GM23338 (cell line): ENCODE measurements at regions not wholly inside any gene's neighbourhood (a gene's known extent, or its start where the extent isn't known, plus 50 kb on each side); places are given as distances from the start of the nearest gene placed in this dataset.

Source experiments
- ATAC-seq: fragments of 200-7000 bp; cut with Tn5 transposase; 3 replicates; pipeline ENCODE4 v1.9.1; 2020
- DNase-seq: peaks from one replicate; pipeline ENCODE4 v3.0.0-alpha.2; 2015; ENCODE audit warnings: low spot score
- H2AFZ ChIP-seq: fragments of 200-600 bp; sonication (generic); 2 replicates; pipeline ENCODE4 v1.8.0; 2016; ENCODE audit warnings: antibody characterized with exemption, mild to moderate bottlenecking, moderate library complexity
- H3F3A ChIP-seq: fragments of 200-600 bp; sonication (generic); replicated peaks from 2 replicates; pipeline ENCODE4 v1.8.0; 2017; ENCODE audit warnings: antibody characterized with exemption, mixed run types, low read depth
- H3K27ac ChIP-seq: fragments of 200-600 bp; sonication (generic); 2 replicates; pipeline ENCODE4 v1.6.1; 2016; ENCODE audit warnings: low read depth
- H3K27me3 ChIP-seq: fragments of 200-600 bp; sonication (generic); 2 replicates; pipeline ENCODE4 v1.8.0; 2016; ENCODE audit warnings: mild to moderate bottlenecking, mixed run types, moderate library complexity; ENCODE audit not compliant: insufficient read depth
- H3K36me3 ChIP-seq: fragments of 200-600 bp; sonication (generic); 2 replicates; pipeline ENCODE4 v1.8.0; 2016; ENCODE audit warnings: mild to moderate bottlenecking; ENCODE audit not compliant: insufficient read depth
- H3K4me1 ChIP-seq: fragments of 200-600 bp; sonication (generic); 2 replicates; pipeline ENCODE4 v1.8.0; 2016; ENCODE audit warnings: mild to moderate bottlenecking, moderate library complexity; ENCODE audit not compliant: insufficient read depth
- H3K4me2 ChIP-seq: fragments of 200-600 bp; sonication (generic); 2 replicates; pipeline ENCODE4 v1.7.1; 2017; ENCODE audit warnings: mixed run types
- H3K4me3 ChIP-seq: fragments of 200-600 bp; sonication (generic); 2 replicates; pipeline ENCODE4 v1.6.1; 2016; ENCODE audit warnings: mixed run types
- H3K79me2 ChIP-seq: fragments of 200-600 bp; sonication (generic); replicated peaks from 2 replicates; pipeline ENCODE4 v1.8.0; 2017; ENCODE audit warnings: mild to moderate bottlenecking; ENCODE audit not compliant: insufficient read depth
- H3K9me2 ChIP-seq: fragments of 200-600 bp; sonication (generic); 2 replicates; pipeline ENCODE4 v1.8.0; 2017; ENCODE audit not compliant: insufficient read depth
- H4K20me1 ChIP-seq: fragments of 200-600 bp; sonication (generic); replicated peaks from 2 replicates; pipeline ENCODE4 v1.8.0; 2017; ENCODE audit warnings: mild to moderate bottlenecking; ENCODE audit not compliant: insufficient read depth
- H3K27ac Mint-ChIP-seq: 2 replicates; pipeline ENCODE4 v1.8.0; 2020; ENCODE audit warnings: inconsistent platforms, mild to moderate bottlenecking, moderate library complexity, mixed read lengths
- H3K27me3 Mint-ChIP-seq: 3 replicates; pipeline ENCODE4 v1.8.0; 2022; ENCODE audit warnings: low read depth, mild to moderate bottlenecking, moderate library complexity, mixed read lengths, inconsistent platforms; ENCODE audit not compliant: insufficient read depth, poor library complexity
- H3K36me3 Mint-ChIP-seq: 3 replicates; pipeline ENCODE4 v1.8.0; 2021; ENCODE audit warnings: low read depth, mild to moderate bottlenecking, inconsistent platforms, moderate library complexity, mixed read lengths
- H3K4me1 Mint-ChIP-seq: 3 replicates; pipeline ENCODE4 v1.8.0; 2020; ENCODE audit warnings: mild to moderate bottlenecking, inconsistent platforms, mixed read lengths
- H3K4me3 Mint-ChIP-seq: 3 replicates; pipeline ENCODE4 v1.8.0; 2021; ENCODE audit warnings: moderate library complexity, mild to moderate bottlenecking, inconsistent platforms, mixed read lengths
- H3K9me3 Mint-ChIP-seq: 3 replicates; pipeline ENCODE4 v1.8.0; 2020; ENCODE audit warnings: moderate library complexity, mild to moderate bottlenecking, inconsistent platforms, mixed read lengths
- CREB1 ChIP-seq: fragments of 250-450 bp; sonication (Bioruptor Pico); IDR thresholded peaks from 2 replicates; pipeline ENCODE4 v1.5.0; 2020; ENCODE audit warnings: low read depth, mild to moderate bottlenecking, moderate library complexity
- EZH2 ChIP-seq: fragments of 200-600 bp; sonication (generic); IDR thresholded peaks from one replicate; pipeline ENCODE4 v1.8.0; 2017; ENCODE audit warnings: antibody characterized with exemption, mild to moderate bottlenecking, low read depth; ENCODE audit not compliant: unreplicated experiment
- EZH2phosphoT487 ChIP-seq: fragments of 200-600 bp; sonication (generic); IDR thresholded peaks from one replicate; pipeline ENCODE4 v1.8.1; 2018; ENCODE audit warnings: antibody characterized with exemption; ENCODE audit not compliant: unreplicated experiment
- JUNB ChIP-seq: IDR thresholded peaks from one replicate; pipeline ENCODE4 v1.6.1; 2016; ENCODE audit warnings: antibody characterized with exemption; ENCODE audit not compliant: unreplicated experiment
- NANOG ChIP-seq: IDR thresholded peaks from 2 replicates; pipeline ENCODE4 v1.6.1; 2016; ENCODE audit warnings: antibody characterized with exemption, borderline replicate concordance
- POLR2AphosphoS5 ChIP-seq: IDR thresholded peaks from 2 replicates; pipeline ENCODE4 v1.6.1; 2016; ENCODE audit warnings: antibody characterized with exemption, low read depth
- STAT1 ChIP-seq: IDR thresholded peaks from one replicate; pipeline ENCODE4 v1.6.1; 2016; ENCODE audit warnings: antibody characterized with exemption; ENCODE audit not compliant: unreplicated experiment
- ZNF114 ChIP-seq: fragments of 250-450 bp; sonication (Bioruptor Pico); IDR thresholded peaks from 2 replicates; pipeline ENCODE4 v1.5.0; 2020; ENCODE audit warnings: mild to moderate bottlenecking, moderate library complexity
- ZNF331 ChIP-seq: fragments of 250-450 bp; sonication (Bioruptor Pico); IDR thresholded peaks from 2 replicates; pipeline ENCODE4 v1.5.0; 2020; ENCODE audit warnings: low read depth, mild to moderate bottlenecking, moderate library complexity
- TF ChIP-seq, protein P1 (sequence below): IDR thresholded peaks from one replicate; pipeline ENCODE4 v1.6.1; 2018; ENCODE audit warnings: antibody characterized with exemption; ENCODE audit not compliant: unreplicated experiment
- TF ChIP-seq, protein P2 (sequence below): IDR thresholded peaks from 2 replicates; pipeline ENCODE4 v1.6.1; 2016; ENCODE audit warnings: antibody characterized with exemption
- TF ChIP-seq, protein P3 (sequence below), 2 experiments: fragments of 200-600 bp in 1 of 2; sonication (generic) in 1 of 2; conservative IDR thresholded peaks; 2 replicates each; pipeline versions ENCODE4 v1.5.1 to v1.6.1; 2016 to 2017; ENCODE audit warnings: antibody characterized with exemption in 2 of 2, low read depth in 2 of 2, mild to moderate bottlenecking in 2 of 2, moderate library complexity in 1 of 2
- TF ChIP-seq, protein P4 (sequence below): fragments of 250-450 bp; sonication (Bioruptor Pico); IDR thresholded peaks from 2 replicates; pipeline ENCODE4 v1.5.0; 2020; ENCODE audit warnings: mild to moderate bottlenecking, moderate library complexity

GRCh38 chr12:42868291-42868690 is 278.7 kb upstream of the PRICKLE1 start:
- H3K4me1 Mint-ChIP-seq, result peaks cover 4% of the 10 kb centered on the region; the same call in 1 of the 3 replicates
- no peak overlapping the region for H3K27ac Mint-ChIP-seq
- Histone ChIP-seq H3K4me2 (no peak overlapping the region), H3K4me1 (no peaks in the 10 kb centered on the region), H3K36me3 (no peaks in the 10 kb centered on the region), H3K27me3 (no peaks in the 10 kb centered on the region), H3K4me3 (no peak overlapping the region), H2AFZ (no peak overlapping the region), H4K20me1 (no peaks in the 10 kb centered on the region), H3K79me2 (no peaks in the 10 kb centered on the region), H3K9me2 (no peaks in the 10 kb centered on the region), H3K27ac (no peak overlapping the region), H3F3A (no peaks in the 10 kb centered on the region)
- no peaks in the 10 kb centered on the region for H3K27me3 Mint-ChIP-seq
- ATAC-seq (no peak), DNase-seq (no peak)
- H3K36me3 Mint-ChIP-seq, result no peaks in the 10 kb centered on the region
- TF ChIP-seq ZNF114 (CRISPR knock-in tag) (no peak), CREB1 (CRISPR knock-in tag) (no peak), POLR2AphosphoS5 (no peak), EZH2phosphoT487 (no peak), STAT1 (no peak), ZNF331 (CRISPR knock-in tag) (no peak), EZH2 (no peak), NANOG (no peak), JUNB (no peak)
- TF ChIP-seq, protein P1, sequence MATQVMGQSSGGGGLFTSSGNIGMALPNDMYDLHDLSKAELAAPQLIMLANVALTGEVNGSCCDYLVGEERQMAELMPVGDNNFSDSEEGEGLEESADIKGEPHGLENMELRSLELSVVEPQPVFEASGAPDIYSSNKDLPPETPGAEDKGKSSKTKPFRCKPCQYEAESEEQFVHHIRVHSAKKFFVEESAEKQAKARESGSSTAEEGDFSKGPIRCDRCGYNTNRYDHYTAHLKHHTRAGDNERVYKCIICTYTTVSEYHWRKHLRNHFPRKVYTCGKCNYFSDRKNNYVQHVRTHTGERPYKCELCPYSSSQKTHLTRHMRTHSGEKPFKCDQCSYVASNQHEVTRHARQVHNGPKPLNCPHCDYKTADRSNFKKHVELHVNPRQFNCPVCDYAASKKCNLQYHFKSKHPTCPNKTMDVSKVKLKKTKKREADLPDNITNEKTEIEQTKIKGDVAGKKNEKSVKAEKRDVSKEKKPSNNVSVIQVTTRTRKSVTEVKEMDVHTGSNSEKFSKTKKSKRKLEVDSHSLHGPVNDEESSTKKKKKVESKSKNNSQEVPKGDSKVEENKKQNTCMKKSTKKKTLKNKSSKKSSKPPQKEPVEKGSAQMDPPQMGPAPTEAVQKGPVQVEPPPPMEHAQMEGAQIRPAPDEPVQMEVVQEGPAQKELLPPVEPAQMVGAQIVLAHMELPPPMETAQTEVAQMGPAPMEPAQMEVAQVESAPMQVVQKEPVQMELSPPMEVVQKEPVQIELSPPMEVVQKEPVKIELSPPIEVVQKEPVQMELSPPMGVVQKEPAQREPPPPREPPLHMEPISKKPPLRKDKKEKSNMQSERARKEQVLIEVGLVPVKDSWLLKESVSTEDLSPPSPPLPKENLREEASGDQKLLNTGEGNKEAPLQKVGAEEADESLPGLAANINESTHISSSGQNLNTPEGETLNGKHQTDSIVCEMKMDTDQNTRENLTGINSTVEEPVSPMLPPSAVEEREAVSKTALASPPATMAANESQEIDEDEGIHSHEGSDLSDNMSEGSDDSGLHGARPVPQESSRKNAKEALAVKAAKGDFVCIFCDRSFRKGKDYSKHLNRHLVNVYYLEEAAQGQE, result no peak
- TF ChIP-seq, protein P2, sequence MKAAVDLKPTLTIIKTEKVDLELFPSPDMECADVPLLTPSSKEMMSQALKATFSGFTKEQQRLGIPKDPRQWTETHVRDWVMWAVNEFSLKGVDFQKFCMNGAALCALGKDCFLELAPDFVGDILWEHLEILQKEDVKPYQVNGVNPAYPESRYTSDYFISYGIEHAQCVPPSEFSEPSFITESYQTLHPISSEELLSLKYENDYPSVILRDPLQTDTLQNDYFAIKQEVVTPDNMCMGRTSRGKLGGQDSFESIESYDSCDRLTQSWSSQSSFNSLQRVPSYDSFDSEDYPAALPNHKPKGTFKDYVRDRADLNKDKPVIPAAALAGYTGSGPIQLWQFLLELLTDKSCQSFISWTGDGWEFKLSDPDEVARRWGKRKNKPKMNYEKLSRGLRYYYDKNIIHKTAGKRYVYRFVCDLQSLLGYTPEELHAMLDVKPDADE, result no peak
- TF ChIP-seq, protein P3, sequence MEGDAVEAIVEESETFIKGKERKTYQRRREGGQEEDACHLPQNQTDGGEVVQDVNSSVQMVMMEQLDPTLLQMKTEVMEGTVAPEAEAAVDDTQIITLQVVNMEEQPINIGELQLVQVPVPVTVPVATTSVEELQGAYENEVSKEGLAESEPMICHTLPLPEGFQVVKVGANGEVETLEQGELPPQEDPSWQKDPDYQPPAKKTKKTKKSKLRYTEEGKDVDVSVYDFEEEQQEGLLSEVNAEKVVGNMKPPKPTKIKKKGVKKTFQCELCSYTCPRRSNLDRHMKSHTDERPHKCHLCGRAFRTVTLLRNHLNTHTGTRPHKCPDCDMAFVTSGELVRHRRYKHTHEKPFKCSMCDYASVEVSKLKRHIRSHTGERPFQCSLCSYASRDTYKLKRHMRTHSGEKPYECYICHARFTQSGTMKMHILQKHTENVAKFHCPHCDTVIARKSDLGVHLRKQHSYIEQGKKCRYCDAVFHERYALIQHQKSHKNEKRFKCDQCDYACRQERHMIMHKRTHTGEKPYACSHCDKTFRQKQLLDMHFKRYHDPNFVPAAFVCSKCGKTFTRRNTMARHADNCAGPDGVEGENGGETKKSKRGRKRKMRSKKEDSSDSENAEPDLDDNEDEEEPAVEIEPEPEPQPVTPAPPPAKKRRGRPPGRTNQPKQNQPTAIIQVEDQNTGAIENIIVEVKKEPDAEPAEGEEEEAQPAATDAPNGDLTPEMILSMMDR (conservative IDR thresholded peaks at IDR 0.05; ENCODE audit: low read depth in 2 of 2), result no peak
- TF ChIP-seq, protein P4, sequence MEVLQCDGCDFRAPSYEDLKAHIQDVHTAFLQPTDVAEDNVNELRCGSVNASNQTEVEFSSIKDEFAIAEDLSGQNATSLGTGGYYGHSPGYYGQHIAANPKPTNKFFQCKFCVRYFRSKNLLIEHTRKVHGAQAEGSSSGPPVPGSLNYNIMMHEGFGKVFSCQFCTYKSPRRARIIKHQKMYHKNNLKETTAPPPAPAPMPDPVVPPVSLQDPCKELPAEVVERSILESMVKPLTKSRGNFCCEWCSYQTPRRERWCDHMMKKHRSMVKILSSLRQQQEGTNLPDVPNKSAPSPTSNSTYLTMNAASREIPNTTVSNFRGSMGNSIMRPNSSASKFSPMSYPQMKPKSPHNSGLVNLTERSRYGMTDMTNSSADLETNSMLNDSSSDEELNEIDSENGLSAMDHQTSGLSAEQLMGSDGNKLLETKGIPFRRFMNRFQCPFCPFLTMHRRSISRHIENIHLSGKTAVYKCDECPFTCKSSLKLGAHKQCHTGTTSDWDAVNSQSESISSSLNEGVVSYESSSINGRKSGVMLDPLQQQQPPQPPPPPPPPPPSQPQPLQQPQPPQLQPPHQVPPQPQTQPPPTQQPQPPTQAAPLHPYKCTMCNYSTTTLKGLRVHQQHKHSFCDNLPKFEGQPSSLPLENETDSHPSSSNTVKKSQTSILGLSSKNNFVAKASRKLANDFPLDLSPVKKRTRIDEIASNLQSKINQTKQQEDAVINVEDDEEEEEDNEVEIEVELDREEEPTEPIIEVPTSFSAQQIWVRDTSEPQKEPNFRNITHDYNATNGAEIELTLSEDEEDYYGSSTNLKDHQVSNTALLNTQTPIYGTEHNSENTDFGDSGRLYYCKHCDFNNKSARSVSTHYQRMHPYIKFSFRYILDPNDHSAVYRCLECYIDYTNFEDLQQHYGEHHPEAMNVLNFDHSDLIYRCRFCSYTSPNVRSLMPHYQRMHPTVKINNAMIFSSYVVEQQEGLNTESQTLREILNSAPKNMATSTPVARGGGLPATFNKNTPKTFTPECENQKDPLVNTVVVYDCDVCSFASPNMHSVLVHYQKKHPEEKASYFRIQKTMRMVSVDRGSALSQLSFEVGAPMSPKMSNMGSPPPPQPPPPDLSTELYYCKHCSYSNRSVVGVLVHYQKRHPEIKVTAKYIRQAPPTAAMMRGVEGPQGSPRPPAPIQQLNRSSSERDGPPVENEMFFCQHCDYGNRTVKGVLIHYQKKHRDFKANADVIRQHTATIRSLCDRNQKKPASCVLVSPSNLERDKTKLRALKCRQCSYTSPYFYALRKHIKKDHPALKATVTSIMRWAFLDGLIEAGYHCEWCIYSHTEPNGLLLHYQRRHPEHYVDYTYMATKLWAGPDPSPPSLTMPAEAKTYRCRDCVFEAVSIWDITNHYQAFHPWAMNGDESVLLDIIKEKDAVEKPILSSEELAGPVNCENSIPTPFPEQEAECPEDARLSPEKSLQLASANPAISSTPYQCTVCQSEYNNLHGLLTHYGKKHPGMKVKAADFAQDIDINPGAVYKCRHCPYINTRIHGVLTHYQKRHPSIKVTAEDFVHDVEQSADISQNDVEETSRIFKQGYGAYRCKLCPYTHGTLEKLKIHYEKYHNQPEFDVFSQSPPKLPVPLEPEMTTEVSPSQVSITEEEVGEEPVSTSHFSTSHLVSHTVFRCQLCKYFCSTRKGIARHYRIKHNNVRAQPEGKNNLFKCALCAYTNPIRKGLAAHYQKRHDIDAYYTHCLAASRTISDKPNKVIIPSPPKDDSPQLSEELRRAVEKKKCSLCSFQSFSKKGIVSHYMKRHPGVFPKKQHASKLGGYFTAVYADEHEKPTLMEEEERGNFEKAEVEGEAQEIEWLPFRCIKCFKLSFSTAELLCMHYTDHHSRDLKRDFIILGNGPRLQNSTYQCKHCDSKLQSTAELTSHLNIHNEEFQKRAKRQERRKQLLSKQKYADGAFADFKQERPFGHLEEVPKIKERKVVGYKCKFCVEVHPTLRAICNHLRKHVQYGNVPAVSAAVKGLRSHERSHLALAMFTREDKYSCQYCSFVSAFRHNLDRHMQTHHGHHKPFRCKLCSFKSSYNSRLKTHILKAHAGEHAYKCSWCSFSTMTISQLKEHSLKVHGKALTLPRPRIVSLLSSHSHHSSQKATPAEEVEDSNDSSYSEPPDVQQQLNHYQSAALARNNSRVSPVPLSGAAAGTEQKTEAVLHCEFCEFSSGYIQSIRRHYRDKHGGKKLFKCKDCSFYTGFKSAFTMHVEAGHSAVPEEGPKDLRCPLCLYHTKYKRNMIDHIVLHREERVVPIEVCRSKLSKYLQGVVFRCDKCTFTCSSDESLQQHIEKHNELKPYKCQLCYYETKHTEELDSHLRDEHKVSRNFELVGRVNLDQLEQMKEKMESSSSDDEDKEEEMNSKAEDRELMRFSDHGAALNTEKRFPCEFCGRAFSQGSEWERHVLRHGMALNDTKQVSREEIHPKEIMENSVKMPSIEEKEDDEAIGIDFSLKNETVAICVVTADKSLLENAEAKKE (CRISPR knock-in tag), result no peak
- no peaks in the 10 kb centered on the region for H3K9me3 Mint-ChIP-seq
- no peak overlapping the region for H3K4me3 Mint-ChIP-seq
